Naive thymus-derived CD4-positive, alpha-beta T cell (primary cell): ENCODE measurements at regions not wholly inside any gene's neighbourhood (a gene's known extent, or its start where the extent isn't known, plus 50 kb on each side); places are given as distances from the start of the nearest gene placed in this dataset.

Experiments
- ATAC-seq: fragments of 150-1000 bp; cut with Tn5 transposase; 2 replicates; pipeline ENCODE4 v1.10.0; 2021; ENCODE audit warnings: mild to moderate bottlenecking, moderate library complexity
- CTCF ChIA-PET: fragments of 350-600 bp; sonication (Branson Sonifier 250); formaldehyde crosslinking; loops from one replicate; lab custom pipeline; 2021; ENCODE audit warnings: antibody characterized with exemption; lab: Charles Lee
- POLR2A ChIA-PET: fragments of 350-600 bp; sonication (Branson Sonifier 250); formaldehyde crosslinking; loops from one replicate; lab custom pipeline; 2021; ENCODE audit warnings: antibody characterized with exemption, inconsistent platforms; lab: Charles Lee
- DNase-seq, 9 donors: peaks; one replicate each; pipeline versions ENCODE4 v3.0.0 to v3.0.0-alpha.2; 2020 to 2022; ENCODE audit warnings: mixed read lengths in 1 of 9
- H3K27ac ChIP-seq: one replicate; pipeline ENCODE4 v1.7.0; 2013; ENCODE audit warnings: mild to moderate bottlenecking, low read depth, low read length, moderate library complexity
- H3K27me3 ChIP-seq, 2 donors: one replicate each; pipeline ENCODE4 v1.7.0; 2013; ENCODE audit warnings: low read length in 2 of 2, mild to moderate bottlenecking in 2 of 2, moderate library complexity in 2 of 2; ENCODE audit not compliant: control insufficient read depth in 2 of 2, insufficient read depth in 2 of 2
- H3K36me3 ChIP-seq, 3 experiments: 1 replicate in 2 of 3; 2 replicates in 1 of 3; pipeline ENCODE4 v1.7.0; 2013; ENCODE audit warnings: low read length in 3 of 3, mild to moderate bottlenecking in 3 of 3, moderate library complexity in 1 of 3; ENCODE audit not compliant: insufficient read depth in 3 of 3, control insufficient read depth in 2 of 3
- H3K4me1 ChIP-seq, 2 donors: one replicate each; pipeline ENCODE4 v1.7.0; 2013; ENCODE audit warnings: low read length in 2 of 2, mild to moderate bottlenecking in 2 of 2, moderate library complexity in 1 of 2; ENCODE audit not compliant: control insufficient read depth in 2 of 2, insufficient read depth in 2 of 2
- H3K4me3 ChIP-seq: 2 replicates; pipeline ENCODE4 v1.7.0; 2013; ENCODE audit warnings: mild to moderate bottlenecking, low read length
- H3K9me3 ChIP-seq, 3 experiments: 1 replicate in 2 of 3; 2 replicates in 1 of 3; pipeline ENCODE4 v1.7.0; 2013; ENCODE audit warnings: low read length in 3 of 3; ENCODE audit not compliant: control insufficient read depth in 2 of 3
- H3K27ac Mint-ChIP-seq, 9 donors: one replicate each; pipeline ENCODE4 v1.8.0; 2020 to 2022; ENCODE audit warnings: mixed read lengths in 9 of 9, mild to moderate bottlenecking in 8 of 9, moderate library complexity in 5 of 9, inconsistent platforms in 2 of 9
- H3K27me3 Mint-ChIP-seq, 5 donors: one replicate each; pipeline ENCODE4 v1.8.0; 2021 to 2022; ENCODE audit warnings: mixed read lengths in 5 of 5, mild to moderate bottlenecking in 1 of 5
- H3K36me3 Mint-ChIP-seq, 5 donors: one replicate each; pipeline ENCODE4 v1.8.0; 2020 to 2022; ENCODE audit warnings: mixed read lengths in 5 of 5, mild to moderate bottlenecking in 3 of 5, inconsistent platforms in 1 of 5
- H3K4me1 Mint-ChIP-seq, 7 donors: one replicate each; pipeline ENCODE4 v1.8.0; 2020 to 2022; ENCODE audit warnings: mixed read lengths in 7 of 7, mild to moderate bottlenecking in 3 of 7, inconsistent platforms in 1 of 7
- H3K4me3 Mint-ChIP-seq, 10 donors: one replicate each; pipeline ENCODE4 v1.8.0; 2020 to 2022; ENCODE audit warnings: mild to moderate bottlenecking in 10 of 10, mixed read lengths in 10 of 10, moderate library complexity in 6 of 10, inconsistent platforms in 2 of 10
- H3K9me3 Mint-ChIP-seq, 11 donors: one replicate each; pipeline ENCODE4 v1.8.0; 2020 to 2022; ENCODE audit warnings: mixed read lengths in 11 of 11, mild to moderate bottlenecking in 4 of 11, inconsistent platforms in 1 of 11, moderate library complexity in 1 of 11
- intact Hi-C, 2 donors: fragments of 100-400 bp; cut with micrococcal nuclease; formaldehyde crosslinking; loops; one replicate each; pipeline ENCODE4 v1.15.1; 2023

DNA sequence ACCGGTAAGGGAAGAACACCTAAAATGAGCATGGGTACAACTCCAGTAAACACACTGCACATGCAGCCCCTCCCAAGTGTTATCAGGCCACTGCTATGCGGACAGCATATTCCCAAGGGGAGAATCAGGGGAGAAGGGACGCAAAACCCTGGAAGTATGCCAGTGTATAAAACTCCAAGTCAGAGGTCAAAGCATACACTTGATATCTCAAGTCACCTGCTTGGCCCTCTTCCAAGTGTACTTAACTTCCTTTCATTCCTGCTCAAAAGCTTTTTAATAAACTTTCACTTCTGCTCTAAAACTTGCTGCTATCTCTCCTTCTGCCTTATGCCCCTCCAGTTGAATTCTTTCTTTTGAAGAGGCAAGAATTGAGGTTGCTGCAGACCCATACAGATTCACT is 408.1 kb downstream of the HTR1A start:
- Mint-ChIP-seq H3K27me3 (no peaks in the 10 kb centered on the region), H3K27ac (no peak overlapping the region), H3K9me3 (peaks cover 0 to 1% (median 0%) of the 10 kb centered on the region in 11 donors), H3K4me3 (no peak overlapping the region), H3K36me3 (no peaks in the 10 kb centered on the region), H3K4me1 (no peaks in the 10 kb centered on the region)
- Histone ChIP-seq H3K9me3 (no peaks in the 10 kb centered on the region), H3K36me3 (no peaks in the 10 kb centered on the region), H3K4me3 (no peak overlapping the region), H3K27me3 (no peaks in the 10 kb centered on the region), H3K27ac (no peak overlapping the region), H3K4me1 (no peaks in the 10 kb centered on the region)
- POLR2A ChIA-PET, result no interaction called here
- ATAC-seq (no peak), DNase-seq (no peak)
- intact Hi-C loops, result no loop called here
- CTCF ChIA-PET, result no interaction called here

GRCh38 chr5:63553073-63553472 is 409.2 kb downstream of the HTR1A start:
- no peak overlapping the region for H3K4me3 ChIP-seq
- H3K27me3 Mint-ChIP-seq, result no peaks in the 10 kb centered on the region
- no peak for ATAC-seq
- no peak overlapping the region for H3K27ac Mint-ChIP-seq
- no peaks in the 10 kb centered on the region for H3K36me3 ChIP-seq
- H3K27me3 ChIP-seq, result no peaks in the 10 kb centered on the region
- no peaks in the 10 kb centered on the region for H3K4me1 Mint-ChIP-seq
- H3K36me3 Mint-ChIP-seq, result no peaks in the 10 kb centered on the region
- no peak for DNase-seq
- no peaks in the 10 kb centered on the region for H3K9me3 ChIP-seq
- no peak overlapping the region for H3K4me3 Mint-ChIP-seq
- no peak overlapping the region for H3K27ac ChIP-seq
- POLR2A ChIA-PET, result no interaction called here
- CTCF ChIA-PET, result no interaction called here
- H3K4me1 ChIP-seq, result no peaks in the 10 kb centered on the region
- H3K9me3 Mint-ChIP-seq, result peaks cover 0 to 1% (median 0%) of the 10 kb centered on the region in 11 donors
- intact Hi-C loops, result no loop called here

DNA sequence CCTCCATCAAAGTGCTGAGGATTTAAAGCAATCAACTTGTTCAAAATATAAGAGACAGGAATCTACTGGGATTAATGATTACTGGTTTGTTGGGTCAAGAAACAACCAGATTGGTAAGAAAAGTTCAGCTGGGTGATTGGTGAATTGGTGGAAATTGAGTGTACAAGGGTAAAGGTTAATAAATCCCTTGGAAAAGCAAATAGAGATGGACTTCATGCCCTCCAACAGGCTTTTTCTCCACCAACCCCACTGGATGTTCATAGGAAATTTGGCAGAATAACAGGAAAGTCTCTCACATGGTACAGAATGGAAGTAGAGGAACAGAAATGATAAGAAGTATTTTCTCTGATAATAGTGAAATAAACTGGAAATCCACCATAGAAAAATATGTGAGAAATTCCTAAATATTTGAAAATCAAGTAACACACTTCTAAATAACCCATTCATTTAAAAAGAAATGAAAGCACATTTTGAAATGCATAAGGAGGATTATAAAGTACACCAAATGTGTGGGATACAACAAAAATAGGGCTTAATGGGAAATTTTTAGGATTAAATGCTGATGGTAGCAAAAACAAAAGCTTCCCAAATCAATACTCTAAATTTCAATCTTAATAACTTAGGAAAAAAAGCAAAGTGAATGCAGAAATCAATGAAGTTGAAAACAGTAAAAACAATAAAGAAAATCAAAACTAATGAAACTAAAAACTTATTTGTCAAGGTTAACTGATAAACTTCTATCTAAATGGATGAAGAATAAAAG is 426.2 kb downstream of the HTR1A start:
- Mint-ChIP-seq H3K4me3 (no peak overlapping the region), H3K27me3 (no peaks in the 10 kb centered on the region), H3K4me1 (no peaks in the 10 kb centered on the region), H3K27ac (no peak overlapping the region), H3K36me3 (no peaks in the 10 kb centered on the region), H3K9me3 (peaks cover 0 to 18% (median 5%) of the 10 kb centered on the region in 11 donors)
- H3K4me1 ChIP-seq, result no peaks in the 10 kb centered on the region
- H3K9me3 ChIP-seq, result no peaks in the 10 kb centered on the region
- POLR2A ChIA-PET, result no interaction called here
- CTCF ChIA-PET, result no interaction called here
- no peaks in the 10 kb centered on the region for H3K36me3 ChIP-seq
- no peak overlapping the region for H3K27ac ChIP-seq
- H3K4me3 ChIP-seq, result no peak overlapping the region
- intact Hi-C loops, result no loop called here
- DNase-seq (no peak), ATAC-seq (no peak)
- no peaks in the 10 kb centered on the region for H3K27me3 ChIP-seq

- POLR2A ChIA-PET, result no interaction called here
- Histone ChIP-seq H3K36me3 (no peaks in the 10 kb centered on the region), H3K9me3 (no peaks in the 10 kb centered on the region), H3K4me3 (no peak overlapping the region), H3K27ac (no peak overlapping the region), H3K27me3 (no peaks in the 10 kb centered on the region), H3K4me1 (no peaks in the 10 kb centered on the region)
- no peak overlapping the region for H3K4me3 Mint-ChIP-seq
- peaks cover 3 to 23% (median 8%) of the 10 kb centered on the region in 11 donors for H3K9me3 Mint-ChIP-seq
- H3K27me3 Mint-ChIP-seq, result no peaks in the 10 kb centered on the region
- CTCF ChIA-PET, result no interaction called here
- no peak for ATAC-seq
- no peaks in the 10 kb centered on the region for H3K36me3 Mint-ChIP-seq
- H3K27ac Mint-ChIP-seq, result no peak overlapping the region
- H3K4me1 Mint-ChIP-seq, result no peaks in the 10 kb centered on the region
- intact Hi-C loops, result no loop called here
- no peak for DNase-seq
Measured at GRCh38 chr5:63524281-63524680, 438.0 kb downstream of the HTR1A start.

- H3K27ac ChIP-seq, result no peak overlapping the region
- no peak for ATAC-seq
- no peak overlapping the region for H3K27ac Mint-ChIP-seq
- no peak overlapping the region for H3K4me3 Mint-ChIP-seq
- H3K4me1 ChIP-seq, result no peaks in the 10 kb centered on the region
- H3K4me3 ChIP-seq, result no peak overlapping the region
- no peaks in the 10 kb centered on the region for H3K9me3 ChIP-seq
- H3K36me3 Mint-ChIP-seq, result no peaks in the 10 kb centered on the region
- H3K9me3 Mint-ChIP-seq, result peaks cover 0 to 16% (median 6%) of the 10 kb centered on the region in 11 donors
- ChIA-PET CTCF (no interaction called here), POLR2A (no interaction called here)
- no peak for DNase-seq
- H3K4me1 Mint-ChIP-seq, result no peaks in the 10 kb centered on the region
- H3K36me3 ChIP-seq, result no peaks in the 10 kb centered on the region
- no peaks in the 10 kb centered on the region for H3K27me3 ChIP-seq
- H3K27me3 Mint-ChIP-seq, result no peaks in the 10 kb centered on the region
- intact Hi-C loops, result no loop called here
Measured at GRCh38 chr5:63516006-63516405, 446.2 kb downstream of the HTR1A start.

GRCh38 chr5:63500242-63500641 is 462.0 kb downstream of the HTR1A start:
- no peaks in the 10 kb centered on the region for H3K9me3 ChIP-seq
- DNase-seq, result no peak
- Mint-ChIP-seq H3K36me3 (no peaks in the 10 kb centered on the region), H3K27me3 (no peaks in the 10 kb centered on the region), H3K4me3 (no peak overlapping the region), H3K27ac (no peak overlapping the region), H3K4me1 (no peaks in the 10 kb centered on the region), H3K9me3 (peaks cover 2 to 27% (median 7%) of the 10 kb centered on the region in 11 donors)
- H3K4me3 ChIP-seq, result no peak overlapping the region
- intact Hi-C loops, result no loop called here
- H3K27me3 ChIP-seq, result no peaks in the 10 kb centered on the region
- POLR2A ChIA-PET, result no interaction called here
- H3K27ac ChIP-seq, result no peak overlapping the region
- no peaks in the 10 kb centered on the region for H3K36me3 ChIP-seq
- no peak for ATAC-seq
- no peaks in the 10 kb centered on the region for H3K4me1 ChIP-seq
- CTCF ChIA-PET, result no interaction called here

DNA sequence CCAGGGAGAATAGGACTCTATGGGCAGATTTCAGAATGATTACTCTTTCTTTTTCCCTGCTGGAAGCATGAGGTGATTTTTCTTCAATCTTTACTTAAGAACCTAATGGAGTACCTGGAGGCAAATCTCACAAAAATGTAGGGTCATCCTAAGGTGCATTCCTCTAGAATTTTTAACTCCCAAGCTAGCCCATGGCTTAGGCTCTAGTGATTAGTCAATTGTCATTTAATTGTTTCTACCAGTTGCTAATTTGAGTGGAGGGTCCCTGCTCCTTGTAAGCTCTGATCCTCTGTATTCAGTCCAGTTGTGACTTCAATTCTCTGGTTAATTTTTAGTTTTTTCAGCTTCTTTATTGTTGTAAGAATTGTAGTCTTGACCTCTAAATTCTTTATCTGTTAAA is 467.0 kb downstream of the HTR1A start:
- Mint-ChIP-seq H3K9me3 (peaks cover 0 to 10% (median 3%) of the 10 kb centered on the region in 11 donors), H3K36me3 (no peaks in the 10 kb centered on the region), H3K4me1 (no peaks in the 10 kb centered on the region), H3K27ac (no peak overlapping the region), H3K27me3 (no peaks in the 10 kb centered on the region), H3K4me3 (no peak overlapping the region)
- H3K4me1 ChIP-seq, result no peaks in the 10 kb centered on the region
- H3K4me3 ChIP-seq, result no peak overlapping the region
- no peaks in the 10 kb centered on the region for H3K9me3 ChIP-seq
- H3K27ac ChIP-seq, result no peak overlapping the region
- intact Hi-C loops, result no loop called here
- H3K27me3 ChIP-seq, result no peaks in the 10 kb centered on the region
- CTCF ChIA-PET, result no interaction called here
- POLR2A ChIA-PET, result no interaction called here
- DNase-seq (no peak), ATAC-seq (no peak)
- no peaks in the 10 kb centered on the region for H3K36me3 ChIP-seq
